Neural cell (in vitro differentiated cells): ENCODE measurements at regions not wholly inside any gene's neighbourhood (a gene's known extent, or its start where the extent isn't known, plus 50 kb on each side); places are given as distances from the start of the nearest gene placed in this dataset.
"Not testable (repeated sequence)": the region's sequence is repeated elsewhere in the genome, so short reads cannot be mapped to it uniquely, and the experiment has no call there.

Source experiments
- H2AFZ ChIP-seq: fragments of 200-600, 300-800 bp; sonication (generic), shearing (Covaris generic); 2 replicates; pipeline ENCODE4 v1.6.0; 2014; ENCODE audit warnings: low read depth, mild to moderate bottlenecking, antibody characterized with exemption, low read length, moderate library complexity
- H3F3A ChIP-seq: fragments of 200-600 bp; shearing (Covaris generic); 2 replicates; pipeline ENCODE4 v1.6.1; 2016; ENCODE audit warnings: mild to moderate bottlenecking, moderate library complexity, mixed read lengths, antibody characterized with exemption, low read length; ENCODE audit not compliant: insufficient read depth, poor library complexity, severe bottlenecking
- H3K27ac ChIP-seq: fragments of 200-600, 300-800 bp; sonication (generic), shearing (Covaris generic); 2 replicates; pipeline ENCODE4 v1.5.1; 2014; ENCODE audit warnings: mild to moderate bottlenecking, low read length, moderate library complexity
- H3K27me3 ChIP-seq: fragments of 300-800, 200-600 bp; sonication (generic), shearing (Covaris generic); 2 replicates; pipeline ENCODE4 v1.6.0; 2014; ENCODE audit warnings: mild to moderate bottlenecking, low read depth, low read length, moderate library complexity; ENCODE audit not compliant: insufficient read depth
- H3K36me3 ChIP-seq: fragments of 300-800, 200-600 bp; sonication (generic), shearing (Covaris generic); 2 replicates; pipeline ENCODE4 v1.5.1; 2014; ENCODE audit warnings: mild to moderate bottlenecking, antibody characterized with exemption, low read length, moderate library complexity; ENCODE audit not compliant: insufficient read depth
- H3K4me2 ChIP-seq: fragments of 300-800, 200-600 bp; sonication (generic), shearing (Covaris generic); 2 replicates; pipeline ENCODE4 v1.6.0; 2014; ENCODE audit warnings: mild to moderate bottlenecking, low read length
- H3K4me3 ChIP-seq: fragments of 300-800, 200-600 bp; sonication (generic), shearing (Covaris generic); 2 replicates; pipeline ENCODE4 v1.5.1; 2014; ENCODE audit warnings: mild to moderate bottlenecking, low read length, moderate library complexity
- H3K79me2 ChIP-seq: fragments of 200-600 bp; shearing (Covaris generic); replicated peaks from 2 replicates; pipeline ENCODE4 v1.6.0; 2014; ENCODE audit warnings: mild to moderate bottlenecking, low read length, moderate library complexity; ENCODE audit not compliant: insufficient read depth
- H3K9ac ChIP-seq: fragments of 300-800, 200-600 bp; sonication (generic), shearing (Covaris generic); 2 replicates; pipeline ENCODE4 v1.6.1; 2016; ENCODE audit warnings: mild to moderate bottlenecking, low read length, mixed read lengths
- H3K9me2 ChIP-seq: fragments of 200-600 bp; shearing (Covaris generic); 2 replicates; pipeline ENCODE4 v1.6.1; 2016; ENCODE audit warnings: mild to moderate bottlenecking, low read length, mixed read lengths; ENCODE audit not compliant: insufficient read depth
- H3K9me3 ChIP-seq: fragments of 200-600, 300-800 bp; sonication (generic), shearing (Covaris generic); 2 replicates; pipeline ENCODE4 v1.6.1; 2016; ENCODE audit warnings: mild to moderate bottlenecking, mixed run types, low read length, moderate library complexity, mixed read lengths
- H4K20me1 ChIP-seq: fragments of 200-600 bp; shearing (Covaris generic); 2 replicates; pipeline ENCODE4 v1.6.1; 2016; ENCODE audit warnings: mild to moderate bottlenecking, mixed run types; ENCODE audit not compliant: insufficient read depth
- EP300 ChIP-seq: fragments of 450-650 bp; conservative IDR thresholded peaks from 2 replicates; pipeline ENCODE4 v1.6.1; 2014; ENCODE audit warnings: antibody characterized with exemption, mild to moderate bottlenecking, moderate library complexity; ENCODE audit not compliant: poor library complexity, severe bottlenecking
- EZH2 ChIP-seq: fragments of 200-600, 300-800 bp; shearing (Covaris generic), sonication (generic); IDR thresholded peaks from 2 replicates; pipeline ENCODE4 v1.6.1; 2014; ENCODE audit warnings: antibody characterized with exemption, low read length, borderline replicate concordance, mild to moderate bottlenecking; ENCODE audit not compliant: insufficient read depth, poor library complexity, severe bottlenecking
- MXI1 ChIP-seq: fragments of 450-650 bp; conservative IDR thresholded peaks from 2 replicates; pipeline ENCODE4 v1.6.1; 2014; ENCODE audit warnings: antibody characterized with exemption, mild to moderate bottlenecking; ENCODE audit not compliant: poor library complexity, severe bottlenecking
- POLR2AphosphoS5 ChIP-seq: IDR thresholded peaks from 2 replicates; pipeline ENCODE4 v1.6.1; 2012
- RAD21 ChIP-seq: fragments of 450-650 bp; conservative IDR thresholded peaks from 2 replicates; pipeline ENCODE4 v1.6.1; 2014; ENCODE audit warnings: antibody characterized with exemption, mild to moderate bottlenecking, moderate library complexity
- SMC3 ChIP-seq: fragments of 450-650 bp; conservative IDR thresholded peaks from 2 replicates; pipeline ENCODE4 v1.6.1; 2014; ENCODE audit warnings: antibody characterized with exemption, mild to moderate bottlenecking, moderate library complexity; ENCODE audit not compliant: poor library complexity
- TAF1 ChIP-seq: IDR thresholded peaks from 2 replicates; pipeline ENCODE4 v1.6.1; 2012; ENCODE audit warnings: low read depth
- TF ChIP-seq, protein P1 (sequence below): IDR thresholded peaks from 2 replicates; pipeline ENCODE4 v1.6.1; 2012; ENCODE audit warnings: borderline replicate concordance
- TF ChIP-seq, protein P2 (sequence below): fragments of 450-650 bp; IDR thresholded peaks from 2 replicates; pipeline ENCODE4 v1.5.1; 2014; ENCODE audit warnings: antibody characterized with exemption, mild to moderate bottlenecking, moderate library complexity; ENCODE audit not compliant: poor library complexity, severe bottlenecking

DNA sequence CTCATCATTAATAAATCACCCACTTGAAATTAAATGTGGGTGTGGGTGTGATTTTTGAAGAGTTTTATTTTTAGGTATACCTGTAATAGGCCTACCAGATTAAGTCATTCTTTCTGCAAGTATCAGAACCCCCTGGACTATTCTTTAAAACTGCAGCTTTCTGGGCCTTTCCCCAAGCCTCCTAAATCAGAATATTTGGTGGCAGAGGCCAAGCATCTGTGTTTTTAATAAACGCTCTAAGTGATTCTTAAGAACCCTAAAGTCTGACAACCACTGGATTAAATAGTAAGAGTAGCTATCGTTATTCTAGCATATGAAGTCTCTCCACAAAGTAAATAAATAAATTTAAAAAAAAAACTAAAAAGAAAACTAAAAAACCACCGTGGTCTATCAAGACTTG is 703.0 kb upstream of the NRP1 start:
- Histone ChIP-seq H3K4me3 (no peak overlapping the region), H3K4me2 (no peak overlapping the region), H3K36me3 (no peaks in the 10 kb centered on the region), H3K9ac (no peak overlapping the region), H3K27ac (no peak overlapping the region), H3F3A (no peaks in the 10 kb centered on the region), H3K9me2 (no peaks in the 10 kb centered on the region), H3K27me3 (no peaks in the 10 kb centered on the region), H4K20me1 (no peaks in the 10 kb centered on the region), H3K79me2 (no peaks in the 10 kb centered on the region), H2AFZ (no peak overlapping the region), H3K9me3 (no peaks in the 10 kb centered on the region)
- TF ChIP-seq RAD21 (no peak), SMC3 (no peak), POLR2AphosphoS5 (no peak), EP300 (no peak)
- TF ChIP-seq, protein P1, sequence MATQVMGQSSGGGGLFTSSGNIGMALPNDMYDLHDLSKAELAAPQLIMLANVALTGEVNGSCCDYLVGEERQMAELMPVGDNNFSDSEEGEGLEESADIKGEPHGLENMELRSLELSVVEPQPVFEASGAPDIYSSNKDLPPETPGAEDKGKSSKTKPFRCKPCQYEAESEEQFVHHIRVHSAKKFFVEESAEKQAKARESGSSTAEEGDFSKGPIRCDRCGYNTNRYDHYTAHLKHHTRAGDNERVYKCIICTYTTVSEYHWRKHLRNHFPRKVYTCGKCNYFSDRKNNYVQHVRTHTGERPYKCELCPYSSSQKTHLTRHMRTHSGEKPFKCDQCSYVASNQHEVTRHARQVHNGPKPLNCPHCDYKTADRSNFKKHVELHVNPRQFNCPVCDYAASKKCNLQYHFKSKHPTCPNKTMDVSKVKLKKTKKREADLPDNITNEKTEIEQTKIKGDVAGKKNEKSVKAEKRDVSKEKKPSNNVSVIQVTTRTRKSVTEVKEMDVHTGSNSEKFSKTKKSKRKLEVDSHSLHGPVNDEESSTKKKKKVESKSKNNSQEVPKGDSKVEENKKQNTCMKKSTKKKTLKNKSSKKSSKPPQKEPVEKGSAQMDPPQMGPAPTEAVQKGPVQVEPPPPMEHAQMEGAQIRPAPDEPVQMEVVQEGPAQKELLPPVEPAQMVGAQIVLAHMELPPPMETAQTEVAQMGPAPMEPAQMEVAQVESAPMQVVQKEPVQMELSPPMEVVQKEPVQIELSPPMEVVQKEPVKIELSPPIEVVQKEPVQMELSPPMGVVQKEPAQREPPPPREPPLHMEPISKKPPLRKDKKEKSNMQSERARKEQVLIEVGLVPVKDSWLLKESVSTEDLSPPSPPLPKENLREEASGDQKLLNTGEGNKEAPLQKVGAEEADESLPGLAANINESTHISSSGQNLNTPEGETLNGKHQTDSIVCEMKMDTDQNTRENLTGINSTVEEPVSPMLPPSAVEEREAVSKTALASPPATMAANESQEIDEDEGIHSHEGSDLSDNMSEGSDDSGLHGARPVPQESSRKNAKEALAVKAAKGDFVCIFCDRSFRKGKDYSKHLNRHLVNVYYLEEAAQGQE: no peak

DNA sequence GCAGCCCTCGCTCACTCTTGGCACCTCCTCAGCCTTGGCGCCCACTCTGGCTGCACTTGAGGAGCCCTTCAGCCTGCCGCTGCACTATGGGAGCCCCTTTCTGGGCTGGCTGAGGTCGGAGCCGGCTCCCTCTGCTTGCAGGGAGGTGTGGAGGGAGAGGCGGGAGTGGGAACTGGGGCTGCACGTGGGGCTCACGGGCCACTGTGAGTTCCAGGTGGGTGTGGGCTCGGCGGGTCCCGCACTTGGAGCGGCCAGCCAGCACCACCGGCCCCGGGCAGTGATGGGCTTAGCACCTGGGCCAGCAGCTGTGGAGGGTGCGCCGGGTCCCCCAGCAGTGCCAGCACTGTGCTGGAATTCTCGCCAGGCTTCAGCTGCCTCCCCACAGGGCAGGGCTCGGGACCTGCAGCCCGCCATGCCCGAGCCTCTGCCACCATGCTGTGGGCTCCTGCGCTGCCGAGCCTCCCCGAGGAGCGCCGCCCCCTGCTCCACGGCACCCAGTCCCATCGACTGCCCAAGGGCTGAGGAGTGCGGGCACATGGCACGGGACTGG is 700.8 kb upstream of the NRP1 start:
- not testable (repeated sequence) for H4K20me1 ChIP-seq, H3K27me3 ChIP-seq, H3K9me2 ChIP-seq, H3K9ac ChIP-seq, H3K27ac ChIP-seq, H3K79me2 ChIP-seq, H3K9me3 ChIP-seq, H3K4me2 ChIP-seq, H2AFZ ChIP-seq, H3F3A ChIP-seq, H3K36me3 ChIP-seq, H3K4me3 ChIP-seq

DNA sequence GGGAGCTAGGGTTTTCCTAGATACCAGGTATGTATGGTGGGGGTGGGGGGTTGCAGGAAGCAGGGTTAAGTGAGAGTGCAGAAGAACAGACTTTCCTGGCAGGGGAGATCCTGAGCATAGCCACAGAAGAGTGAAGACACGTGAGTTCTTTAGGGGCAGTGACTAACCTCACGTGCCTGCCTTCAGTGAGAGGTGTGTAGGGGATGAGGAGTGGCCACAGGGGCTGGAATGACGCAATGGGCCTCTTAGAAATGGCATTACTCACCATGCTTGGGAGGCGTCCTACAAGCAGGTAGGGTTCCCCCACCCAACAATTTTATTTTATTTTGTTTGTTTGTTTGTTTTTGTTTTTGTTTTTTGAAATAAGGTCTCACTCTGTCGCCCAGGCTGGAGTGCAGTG is 698.6 kb upstream of the NRP1 start:
- Histone ChIP-seq H3K79me2 (no peaks in the 10 kb centered on the region), H3K27ac (no peak overlapping the region), H2AFZ (no peak overlapping the region), H4K20me1 (no peaks in the 10 kb centered on the region), H3K4me3 (no peak overlapping the region), H3K4me2 (no peak overlapping the region), H3F3A (no peaks in the 10 kb centered on the region), H3K27me3 (no peaks in the 10 kb centered on the region), H3K36me3 (no peaks in the 10 kb centered on the region), H3K9me3 (no peaks in the 10 kb centered on the region), H3K9me2 (no peaks in the 10 kb centered on the region), H3K9ac (no peak overlapping the region)
- TF ChIP-seq, protein P2, sequence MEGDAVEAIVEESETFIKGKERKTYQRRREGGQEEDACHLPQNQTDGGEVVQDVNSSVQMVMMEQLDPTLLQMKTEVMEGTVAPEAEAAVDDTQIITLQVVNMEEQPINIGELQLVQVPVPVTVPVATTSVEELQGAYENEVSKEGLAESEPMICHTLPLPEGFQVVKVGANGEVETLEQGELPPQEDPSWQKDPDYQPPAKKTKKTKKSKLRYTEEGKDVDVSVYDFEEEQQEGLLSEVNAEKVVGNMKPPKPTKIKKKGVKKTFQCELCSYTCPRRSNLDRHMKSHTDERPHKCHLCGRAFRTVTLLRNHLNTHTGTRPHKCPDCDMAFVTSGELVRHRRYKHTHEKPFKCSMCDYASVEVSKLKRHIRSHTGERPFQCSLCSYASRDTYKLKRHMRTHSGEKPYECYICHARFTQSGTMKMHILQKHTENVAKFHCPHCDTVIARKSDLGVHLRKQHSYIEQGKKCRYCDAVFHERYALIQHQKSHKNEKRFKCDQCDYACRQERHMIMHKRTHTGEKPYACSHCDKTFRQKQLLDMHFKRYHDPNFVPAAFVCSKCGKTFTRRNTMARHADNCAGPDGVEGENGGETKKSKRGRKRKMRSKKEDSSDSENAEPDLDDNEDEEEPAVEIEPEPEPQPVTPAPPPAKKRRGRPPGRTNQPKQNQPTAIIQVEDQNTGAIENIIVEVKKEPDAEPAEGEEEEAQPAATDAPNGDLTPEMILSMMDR: no peak
- TF ChIP-seq SMC3: no peak
- TF ChIP-seq TAF1: no peak
- TF ChIP-seq, protein P1: no peak
- no peak for TF ChIP-seq MXI1
- TF ChIP-seq RAD21: no peak
- no peak for TF ChIP-seq EP300
- TF ChIP-seq POLR2AphosphoS5: no peak
- TF ChIP-seq EZH2: no peak
